Vagina (tissue), 2 donors: ENCODE measurements at regions not wholly inside any gene's neighbourhood (a gene's known extent, or its start where the extent isn't known, plus 50 kb on each side); places are given as distances from the start of the nearest gene placed in this dataset.

Experiments
- DNase-seq, 2 donors: peaks; one replicate each; pipeline ENCODE4 v3.0.0-alpha.2; 2017; ENCODE audit errors: extremely low spot score in 2 of 2
- H3K27ac ChIP-seq: fragments of 200-600 bp; sonication (generic); one replicate; pipeline ENCODE4 v1.5.1; 2019
- H3K27me3 ChIP-seq: fragments of 200-600 bp; sonication (generic); one replicate; pipeline ENCODE4 v1.5.1; 2019
- H3K36me3 ChIP-seq, 2 donors: fragments of 200-600 bp; sonication (generic); one replicate each; pipeline ENCODE4 v1.5.1; 2017 to 2019
- H3K4me1 ChIP-seq: fragments of 200-600 bp; sonication (generic); one replicate; pipeline ENCODE4 v1.5.1; 2019
- H3K4me3 ChIP-seq, 2 donors: fragments of 200-600 bp; sonication (generic); 1 replicate in 1 of 2; 2 replicates in 1 of 2; pipeline ENCODE4 v1.5.1; 2016 to 2019
- H3K9me3 ChIP-seq: fragments of 200-600 bp; sonication (generic); one replicate; pipeline ENCODE4 v1.5.1; 2019
- CTCF ChIP-seq, 3 experiments: fragments of 450-650 bp in 2 of 3; fragments of 200-600 bp in 1 of 3; sonication (generic) in 1 of 3; IDR thresholded peaks; one replicate each; pipeline ENCODE4 v1.5.1; 2017 to 2019; ENCODE audit warnings: antibody characterized with exemption in 3 of 3, mild to moderate bottlenecking in 2 of 3, moderate library complexity in 2 of 3
- POLR2A ChIP-seq, 2 donors: fragments of 450-650 bp; IDR thresholded peaks; one replicate each; pipeline ENCODE4 v1.6.1; 2017; ENCODE audit warnings: antibody characterized with exemption in 2 of 2, mild to moderate bottlenecking in 2 of 2, moderate library complexity in 2 of 2
- POLR2AphosphoS5 ChIP-seq, 2 donors: sonication (generic); formaldehyde crosslinking; IDR thresholded peaks; one replicate each; pipeline ENCODE4 v1.9.0; 2017; ENCODE audit warnings: antibody characterized with exemption in 2 of 2, mild to moderate bottlenecking in 2 of 2, low read depth in 1 of 2; ENCODE audit not compliant: insufficient read depth in 1 of 2
- intact Hi-C: fragments of 100-400 bp; cut with DNase I; formaldehyde crosslinking; loops from one replicate; pipeline ENCODE4 v1.15.1; 2023

- H3K9me3 ChIP-seq = no peaks in the 10 kb centered on the region
- TF ChIP-seq CTCF (IDR thresholded peaks at IDR 0.05) = no peak
- no peak for TF ChIP-seq POLR2AphosphoS5 (IDR thresholded peaks at IDR 0.05; ENCODE audit: insufficient read depth in 1 of 2, low read depth in 1 of 2)
- no peak for TF ChIP-seq POLR2A (IDR thresholded peaks at IDR 0.05)
- intact Hi-C loops = no loop called here
- H3K36me3 ChIP-seq = no peaks in the 10 kb centered on the region
- H3K27me3 ChIP-seq = no peaks in the 10 kb centered on the region
- no peaks in the 10 kb centered on the region for H3K4me1 ChIP-seq
- no peak overlapping the region for H3K4me3 ChIP-seq
- no peak for DNase-seq
- no peak overlapping the region for H3K27ac ChIP-seq
Measured at GRCh38 chr10:107427016-107427415, 262.5 kb upstream of the SORCS1 start.

GRCh38 chr10:107425931-107426553, 261.5 kb upstream of the SORCS1 start:
- no peak for TF ChIP-seq POLR2AphosphoS5 (IDR thresholded peaks at IDR 0.05; ENCODE audit: insufficient read depth in 1 of 2, low read depth in 1 of 2)
- TF ChIP-seq CTCF (IDR thresholded peaks at IDR 0.05) = no peak
- TF ChIP-seq POLR2A (IDR thresholded peaks at IDR 0.05) = no peak
- DNase-seq = no peak
- H3K9me3 ChIP-seq = no peaks in the 10 kb centered on the region
- intact Hi-C loops = no loop called here
- H3K27me3 ChIP-seq = no peaks in the 10 kb centered on the region
- H3K4me1 ChIP-seq = no peaks in the 10 kb centered on the region
- H3K4me3 ChIP-seq = no peak overlapping the region
- H3K27ac ChIP-seq = no peak overlapping the region
- no peaks in the 10 kb centered on the region for H3K36me3 ChIP-seq

- H3K27me3 ChIP-seq = no peaks in the 10 kb centered on the region
- no peak for TF ChIP-seq POLR2AphosphoS5 (IDR thresholded peaks at IDR 0.05; ENCODE audit: insufficient read depth in 1 of 2, low read depth in 1 of 2)
- no peak for TF ChIP-seq POLR2A (IDR thresholded peaks at IDR 0.05)
- TF ChIP-seq CTCF (IDR thresholded peaks at IDR 0.05) = no peak
- intact Hi-C loops = no loop called here
- H3K4me1 ChIP-seq = no peaks in the 10 kb centered on the region
- no peak overlapping the region for H3K27ac ChIP-seq
- H3K4me3 ChIP-seq = no peak overlapping the region
- DNase-seq = no peak
- H3K9me3 ChIP-seq = no peaks in the 10 kb centered on the region
- no peaks in the 10 kb centered on the region for H3K36me3 ChIP-seq
Measured at GRCh38 chr10:107424628-107425027, 260.1 kb upstream of the SORCS1 start.

- Histone ChIP-seq H3K4me1 (no peaks in the 10 kb centered on the region), H3K4me3 (no peak overlapping the region), H3K27ac (no peak overlapping the region), H3K27me3 (no peaks in the 10 kb centered on the region), H3K36me3 (no peaks in the 10 kb centered on the region), H3K9me3 (no peaks in the 10 kb centered on the region)
- no peak for DNase-seq
- TF ChIP-seq POLR2A (IDR thresholded peaks at IDR 0.05) = no peak
- TF ChIP-seq CTCF (IDR thresholded peaks at IDR 0.05) = no peak
- TF ChIP-seq POLR2AphosphoS5 (IDR thresholded peaks at IDR 0.05; ENCODE audit: insufficient read depth in 1 of 2, low read depth in 1 of 2) = no peak
- intact Hi-C loops = no loop called here
Measured at GRCh38 chr10:107423903-107424302, 259.4 kb upstream of the SORCS1 start.

- Histone ChIP-seq H3K27ac (no peak overlapping the region), H3K36me3 (no peaks in the 10 kb centered on the region), H3K4me1 (no peaks in the 10 kb centered on the region), H3K9me3 (no peaks in the 10 kb centered on the region), H3K27me3 (no peaks in the 10 kb centered on the region), H3K4me3 (no peak overlapping the region)
- intact Hi-C loops = no loop called here
- TF ChIP-seq POLR2A (IDR thresholded peaks at IDR 0.05) (no peak), POLR2AphosphoS5 (IDR thresholded peaks at IDR 0.05; ENCODE audit: insufficient read depth in 1 of 2, low read depth in 1 of 2) (no peak), CTCF (IDR thresholded peaks at IDR 0.05) (no peak)
- no peak for DNase-seq
Measured at GRCh38 chr10:107422681-107423080, 258.2 kb upstream of the SORCS1 start.
